Fibroblast of the aortic adventitia (primary cell): ENCODE measurements at regions not wholly inside any gene's neighbourhood (a gene's known extent, or its start where the extent isn't known, plus 50 kb on each side); places are given as distances from the start of the nearest gene placed in this dataset.
A peak's percentile ranks its signal among the peaks of the same experiment; 100 is the strongest.

ENCODE experiments used
- DNase-seq: peaks from one replicate; pipeline ENCODE4 v3.0.0-alpha.2; 2010; ENCODE audit warnings: low read depth
- H3K4me3 ChIP-seq: 2 replicates; pipeline ENCODE4 v1.5.1; 2011; ENCODE audit warnings: low read depth, mild to moderate bottlenecking, control low read depth, low read length, moderate library complexity
- TF ChIP-seq, protein P1 (sequence below): IDR thresholded peaks from 2 replicates; pipeline ENCODE4 v1.5.1; 2011; ENCODE audit warnings: mild to moderate bottlenecking, low read length, control low read depth, inconsistent platforms; ENCODE audit not compliant: insufficient read depth

DNA sequence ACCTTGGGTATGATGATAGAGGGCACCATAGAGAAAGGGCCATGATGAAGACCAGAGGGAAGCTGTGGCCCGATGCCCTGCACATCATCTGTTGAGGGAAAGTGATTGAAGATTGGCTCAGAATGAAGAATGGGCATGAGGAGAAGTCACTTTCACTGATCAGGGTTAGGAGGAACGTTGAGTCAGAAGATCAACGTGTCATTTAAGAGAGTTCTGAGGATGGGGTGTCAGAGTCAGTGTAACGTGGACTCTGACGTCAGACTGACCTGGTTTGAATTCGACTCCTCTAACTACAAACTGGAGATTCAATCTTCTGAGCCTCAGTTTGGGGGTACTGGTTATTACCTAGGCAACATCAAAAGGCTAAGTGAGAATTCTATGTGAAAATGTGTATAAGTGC is 352.6 kb downstream of the DDX10 start:
- TF ChIP-seq, protein P1, sequence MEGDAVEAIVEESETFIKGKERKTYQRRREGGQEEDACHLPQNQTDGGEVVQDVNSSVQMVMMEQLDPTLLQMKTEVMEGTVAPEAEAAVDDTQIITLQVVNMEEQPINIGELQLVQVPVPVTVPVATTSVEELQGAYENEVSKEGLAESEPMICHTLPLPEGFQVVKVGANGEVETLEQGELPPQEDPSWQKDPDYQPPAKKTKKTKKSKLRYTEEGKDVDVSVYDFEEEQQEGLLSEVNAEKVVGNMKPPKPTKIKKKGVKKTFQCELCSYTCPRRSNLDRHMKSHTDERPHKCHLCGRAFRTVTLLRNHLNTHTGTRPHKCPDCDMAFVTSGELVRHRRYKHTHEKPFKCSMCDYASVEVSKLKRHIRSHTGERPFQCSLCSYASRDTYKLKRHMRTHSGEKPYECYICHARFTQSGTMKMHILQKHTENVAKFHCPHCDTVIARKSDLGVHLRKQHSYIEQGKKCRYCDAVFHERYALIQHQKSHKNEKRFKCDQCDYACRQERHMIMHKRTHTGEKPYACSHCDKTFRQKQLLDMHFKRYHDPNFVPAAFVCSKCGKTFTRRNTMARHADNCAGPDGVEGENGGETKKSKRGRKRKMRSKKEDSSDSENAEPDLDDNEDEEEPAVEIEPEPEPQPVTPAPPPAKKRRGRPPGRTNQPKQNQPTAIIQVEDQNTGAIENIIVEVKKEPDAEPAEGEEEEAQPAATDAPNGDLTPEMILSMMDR: no peak
- DNase-seq: no peak
- no peak overlapping the region for H3K4me3 ChIP-seq

DNA sequence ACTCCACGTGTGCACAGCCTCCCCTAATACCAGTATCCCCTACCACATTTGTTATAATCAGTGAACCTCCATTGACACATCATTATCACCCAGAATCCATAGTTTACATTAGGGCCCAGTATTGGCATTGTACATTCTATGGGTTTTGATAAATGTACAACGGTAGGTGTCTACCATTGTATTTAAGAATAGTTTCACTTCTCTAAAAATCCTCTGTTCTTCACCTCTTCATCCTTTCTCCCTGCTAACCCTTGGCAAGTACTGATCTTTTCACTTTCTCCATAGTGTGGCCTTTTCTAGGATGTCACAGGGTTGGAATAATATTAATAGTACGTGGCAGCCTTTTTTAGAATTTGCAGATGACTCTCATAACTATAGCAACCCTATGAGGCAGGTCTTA is 353.8 kb downstream of the DDX10 start:
- no peak for DNase-seq
- H3K4me3 ChIP-seq: no peak overlapping the region
- TF ChIP-seq, protein P1: no peak

DNA sequence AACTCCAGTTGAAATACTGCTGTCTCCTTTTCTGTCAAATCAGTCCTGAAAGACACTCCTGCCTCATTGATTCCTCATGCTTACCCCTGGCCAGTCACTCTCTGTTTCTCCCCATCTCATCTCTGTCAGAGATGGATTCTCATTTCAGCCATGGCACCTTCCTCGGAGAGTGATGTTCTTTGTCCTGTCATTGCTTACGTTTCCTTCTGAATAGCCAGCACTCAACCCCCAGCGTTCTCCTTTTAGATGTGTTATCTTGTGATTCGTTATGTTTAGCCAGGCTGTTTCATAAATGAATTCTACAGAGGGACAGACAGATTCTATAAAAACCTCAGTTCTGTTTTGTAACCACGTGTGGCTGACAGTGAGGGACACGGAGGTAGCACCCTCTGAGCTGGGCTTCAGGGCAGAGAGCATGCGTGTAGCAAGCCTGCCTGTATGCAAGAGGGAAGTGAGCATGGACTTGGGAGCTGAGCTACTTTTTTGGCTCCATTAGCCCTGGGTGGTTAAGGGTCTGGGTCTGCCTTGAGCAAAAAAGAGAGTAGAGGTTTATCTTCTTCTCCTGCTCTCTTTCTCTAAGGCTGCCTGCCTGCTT is 354.6 kb downstream of the DDX10 start:
- TF ChIP-seq, protein P1: no peak
- H3K4me3 ChIP-seq: no peak overlapping the region
- no peak for DNase-seq

DNA sequence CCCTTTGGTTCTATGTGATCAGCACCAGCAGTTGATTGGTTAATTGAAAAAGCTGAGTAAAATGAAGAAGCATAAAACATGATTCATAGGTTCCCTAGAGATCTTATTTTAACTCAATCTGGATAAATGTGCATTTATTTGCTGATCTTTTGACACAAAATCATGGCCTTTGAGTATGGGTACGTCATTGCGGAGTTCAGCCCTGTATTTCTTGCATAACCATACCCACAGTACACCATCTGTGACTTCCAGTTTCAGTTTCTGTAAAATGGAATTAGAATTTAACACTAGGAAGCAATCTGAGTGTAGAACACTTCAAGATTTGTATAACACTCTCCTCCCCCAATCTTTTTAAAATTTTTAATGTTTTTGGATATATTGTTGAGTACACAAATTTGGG is 358.2 kb downstream of the DDX10 start:
- no peak overlapping the region for H3K4me3 ChIP-seq
- TF ChIP-seq, protein P1: no peak
- no peak for DNase-seq

DNA sequence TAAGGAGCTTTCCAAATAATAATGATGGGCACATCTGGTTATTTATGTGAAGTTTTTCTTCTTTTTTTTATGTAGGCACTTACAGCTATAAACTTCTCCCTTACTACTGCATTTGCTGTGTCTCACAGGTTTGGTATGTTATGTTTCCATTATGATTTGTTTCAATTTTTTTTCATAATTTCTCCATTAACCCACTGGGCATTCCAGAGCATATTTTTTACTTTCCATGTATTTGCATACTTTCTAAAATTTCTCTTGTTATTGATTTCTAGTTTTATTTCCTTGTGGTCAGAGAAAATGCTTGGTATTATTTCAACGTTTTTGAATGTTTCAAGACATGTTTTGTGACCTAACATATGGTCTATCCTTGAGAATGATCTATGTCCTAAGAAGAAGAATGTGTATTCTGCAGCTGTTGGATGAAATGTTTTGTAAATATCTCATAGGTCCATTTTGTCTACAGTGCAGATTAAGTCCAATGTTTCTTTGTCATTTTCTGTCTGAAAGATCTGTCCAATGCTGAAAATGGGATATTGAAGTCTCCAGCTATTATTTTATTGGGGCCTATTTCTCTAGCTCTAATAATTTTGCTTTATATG is 362.1 kb downstream of the DDX10 start:
- no peak overlapping the region for H3K4me3 ChIP-seq
- TF ChIP-seq, protein P1: no peak
- DNase-seq: peak; percentile 47

DNA sequence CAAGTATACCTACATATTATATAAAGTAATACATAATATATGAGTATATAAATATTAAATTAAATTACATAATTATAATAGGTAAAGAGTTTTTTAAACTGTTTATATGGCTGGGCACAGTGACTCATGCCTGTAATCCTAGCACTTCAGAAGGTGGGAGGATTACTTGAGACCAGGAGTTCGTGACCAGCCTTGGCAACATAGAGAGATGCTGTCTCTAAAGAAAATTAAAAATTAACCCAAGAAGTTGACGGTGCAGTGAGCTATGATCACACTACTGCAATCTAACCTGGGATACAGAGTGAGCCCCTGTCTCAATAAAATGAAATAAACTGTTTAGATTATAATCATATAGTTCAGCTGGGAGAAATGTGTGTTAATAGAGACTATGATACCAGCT is 363.0 kb downstream of the DDX10 start:
- no peak overlapping the region for H3K4me3 ChIP-seq
- no peak for DNase-seq
- TF ChIP-seq, protein P1: no peak

DNA sequence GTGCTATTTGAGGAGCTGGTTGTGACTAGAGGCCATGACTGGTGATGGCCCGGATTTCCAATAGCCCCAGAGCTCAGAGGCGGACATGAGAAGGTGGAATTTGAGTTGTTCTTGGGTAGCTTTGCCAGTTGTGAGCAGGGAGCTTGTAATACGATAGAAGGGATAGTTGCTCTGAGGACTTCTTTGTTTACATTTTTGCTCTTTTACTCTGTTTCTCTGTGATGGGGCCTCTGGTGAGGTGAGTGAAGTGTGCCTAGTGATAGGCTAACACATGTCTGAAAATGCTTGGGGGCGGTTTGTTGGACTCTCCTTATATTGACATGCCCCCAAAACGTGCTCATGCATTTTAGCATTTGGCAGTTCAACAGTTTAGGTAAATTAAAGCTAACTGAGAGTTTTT is 365.1 kb downstream of the DDX10 start:
- TF ChIP-seq, protein P1: no peak
- DNase-seq: no peak
- no peak overlapping the region for H3K4me3 ChIP-seq
